ENCODE measurements at regions not wholly inside any gene's neighbourhood (a gene's known extent, or its start where the extent isn't known, plus 50 kb on each side); places are given as distances from the start of the nearest gene placed in this dataset.

DNA sequence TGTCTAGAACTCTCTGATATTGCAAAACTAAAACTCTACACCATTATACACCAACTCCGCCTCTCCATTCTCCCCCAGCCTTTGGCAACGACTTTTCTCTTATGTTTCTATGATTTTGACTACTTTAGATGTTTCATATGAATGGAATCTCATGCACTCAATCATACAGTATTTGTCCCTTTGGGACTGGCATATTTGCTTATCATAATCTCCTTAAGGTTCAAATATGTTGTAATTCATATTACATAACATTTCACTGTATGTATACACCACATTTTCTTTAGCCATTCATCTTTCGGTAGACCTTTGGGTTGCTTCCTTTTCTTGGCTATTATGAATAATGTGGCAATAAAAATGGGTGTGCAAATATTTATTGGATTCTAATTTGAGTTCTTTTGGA is 164.4 kb downstream of the ARL4A start:
- no peak for TF ChIP-seq CTBP1 (IDR thresholded peaks at IDR 0.05; ENCODE audit: borderline replicate concordance)
- no peak for TF ChIP-seq FOXA1 (IDR thresholded peaks at IDR 0.05)
- TF ChIP-seq SUZ12 (IDR thresholded peaks at IDR 0.05) = no peak
- TF ChIP-seq FOXK2 (IDR thresholded peaks at IDR 0.05) = no peak
- TF ChIP-seq NFRKB (IDR thresholded peaks at IDR 0.05) = no peak
- TF ChIP-seq SP1 (IDR thresholded peaks at IDR 0.05) = no peak
- TF ChIP-seq L3MBTL2 (conservative IDR thresholded peaks at IDR 0.05) = no peak
- TF ChIP-seq PKNOX1 (IDR thresholded peaks at IDR 0.05) = no peak
- no peak for TF ChIP-seq ZNF384 (IDR thresholded peaks at IDR 0.05)
- TF ChIP-seq BHLHE40 (IDR thresholded peaks at IDR 0.05; ENCODE audit: borderline replicate concordance) = no peak
- TF ChIP-seq FOXM1 (IDR thresholded peaks at IDR 0.05; ENCODE audit: borderline replicate concordance) = no peak
- TF ChIP-seq LEF1 (IDR thresholded peaks at IDR 0.05; ENCODE audit: borderline replicate concordance) = no peak

Measured in HEK293T (cell line).